HepG2 (cell line): ENCODE measurements at regions not wholly inside any gene's neighbourhood (a gene's known extent, or its start where the extent isn't known, plus 50 kb on each side); places are given as distances from the start of the nearest gene placed in this dataset.
A peak's percentile ranks its signal among the peaks of the same experiment; 100 is the strongest.

Experiments used
- DNMT3B ChIP-seq: conservative IDR thresholded peaks from 2 replicates; pipeline ENCODE4 v1.6.1; 2016; ENCODE audit warnings: missing biosample characterization, control low read depth
- EHMT2 ChIP-seq: fragments of 200-600 bp; sonication (generic); IDR thresholded peaks from 2 replicates; pipeline ENCODE4 v1.7.0; 2017; ENCODE audit warnings: antibody characterized with exemption, low read depth, low read length, borderline replicate concordance
- ETV5 ChIP-seq: IDR thresholded peaks from 2 replicates; pipeline ENCODE4 v1.6.1; 2018; ENCODE audit warnings: missing biosample characterization, missing genetic modification reagents, inconsistent platforms, borderline replicate concordance
- GATAD1 ChIP-seq: IDR thresholded peaks from 2 replicates; pipeline ENCODE4 v1.6.1; 2016; ENCODE audit warnings: missing genetic modification reagents, missing compliant biosample characterization
- JUN ChIP-seq: sonication (generic); formaldehyde crosslinking; IDR thresholded peaks from 2 replicates; pipeline ENCODE4 v1.4.0; 2020; ENCODE audit warnings: mild to moderate bottlenecking, missing genetic modification reagents
- KDM4B ChIP-seq: sonication (generic); formaldehyde crosslinking; IDR thresholded peaks from 2 replicates; pipeline ENCODE4 v1.4.0; 2020; ENCODE audit warnings: missing genetic modification reagents
- MEIS1 ChIP-seq: sonication (generic); formaldehyde crosslinking; IDR thresholded peaks from 2 replicates; pipeline ENCODE4 v1.9.0; 2021; ENCODE audit warnings: mild to moderate bottlenecking, missing genetic modification reagents, moderate library complexity, borderline replicate concordance
- MTF1 ChIP-seq: sonication (generic); formaldehyde crosslinking; IDR thresholded peaks from 2 replicates; pipeline ENCODE4 v1.5.0; 2020; ENCODE audit warnings: missing genetic modification reagents
- MXI1 ChIP-seq: IDR thresholded peaks from 3 replicates; pipeline ENCODE4 v1.6.1; 2012; ENCODE audit warnings: low read depth, low read length, inconsistent platforms, borderline replicate concordance
- NCOA2 ChIP-seq: sonication (generic); formaldehyde crosslinking; IDR thresholded peaks from 2 replicates; pipeline ENCODE4 v1.8.0; 2022; ENCODE audit warnings: inconsistent platforms
- PBX2 ChIP-seq: IDR thresholded peaks from 2 replicates; pipeline ENCODE4 v1.6.1; 2016; ENCODE audit warnings: control low read depth
- PTBP1 ChIP-seq: fragments of 200-400 bp; formaldehyde crosslinking; IDR thresholded peaks from 2 replicates; pipeline ENCODE4 v1.6.1; 2018; ENCODE audit warnings: low read length, low read depth; ENCODE audit not compliant: poor library complexity, severe bottlenecking
- SIN3B ChIP-seq: fragments of 150-350 bp; IDR thresholded peaks from 2 replicates; pipeline ENCODE4 v1.6.1; 2014; ENCODE audit warnings: low read length
- SRSF1 ChIP-seq: fragments of 200-400 bp; formaldehyde crosslinking; optimal IDR thresholded peaks from 2 replicates; pipeline ENCODE3; 2017; ENCODE audit warnings: mild to moderate bottlenecking, low read depth, low read length, moderate library complexity
- TEAD3 ChIP-seq: optimal IDR thresholded peaks from 2 replicates; pipeline ENCODE3; 2016; ENCODE audit warnings: borderline replicate concordance
- TEF ChIP-seq: sonication (generic); formaldehyde crosslinking; IDR thresholded peaks from 2 replicates; pipeline ENCODE4 v1.5.0; 2020; ENCODE audit warnings: missing genetic modification reagents
- ZBTB42 ChIP-seq: sonication (generic); formaldehyde crosslinking; IDR thresholded peaks from 2 replicates; pipeline ENCODE4 v1.5.0; 2020; ENCODE audit warnings: mild to moderate bottlenecking, missing genetic modification reagents
- ZFP36L1 ChIP-seq: sonication (generic); formaldehyde crosslinking; IDR thresholded peaks from 2 replicates; pipeline ENCODE4 v1.8.0; 2022; ENCODE audit warnings: mild to moderate bottlenecking, missing genetic modification reagents, moderate library complexity
- ZNF337 ChIP-seq: sonication (generic); formaldehyde crosslinking; IDR thresholded peaks from 2 replicates; pipeline ENCODE4 v1.5.1; 2020; ENCODE audit warnings: missing genetic modification reagents, low read depth, mild to moderate bottlenecking, borderline replicate concordance
- ZNF33A ChIP-seq: sonication (generic); formaldehyde crosslinking; IDR thresholded peaks from 2 replicates; pipeline ENCODE4 v1.5.1; 2020; ENCODE audit warnings: missing genetic modification reagents, mild to moderate bottlenecking, moderate library complexity, borderline replicate concordance
- ZNF724P ChIP-seq: sonication (generic); formaldehyde crosslinking; IDR thresholded peaks from 2 replicates; pipeline ENCODE4 v1.8.0; 2022; ENCODE audit warnings: missing genetic modification reagents, borderline replicate concordance
- ZSCAN22 ChIP-seq: sonication (generic); formaldehyde crosslinking; IDR thresholded peaks from 2 replicates; pipeline ENCODE4 v1.4.0; 2020; ENCODE audit warnings: mild to moderate bottlenecking, missing genetic modification reagents
- TF ChIP-seq, protein P1 (sequence below): sonication (generic); formaldehyde crosslinking; IDR thresholded peaks from 2 replicates; pipeline ENCODE4 v1.4.0; 2020; ENCODE audit warnings: missing genetic modification reagents, borderline replicate concordance
- TF ChIP-seq, protein P2 (sequence below): sonication (generic); formaldehyde crosslinking; IDR thresholded peaks from 2 replicates; pipeline ENCODE4 v1.8.0; 2022; ENCODE audit warnings: mild to moderate bottlenecking, missing genetic modification reagents, moderate library complexity

DNA sequence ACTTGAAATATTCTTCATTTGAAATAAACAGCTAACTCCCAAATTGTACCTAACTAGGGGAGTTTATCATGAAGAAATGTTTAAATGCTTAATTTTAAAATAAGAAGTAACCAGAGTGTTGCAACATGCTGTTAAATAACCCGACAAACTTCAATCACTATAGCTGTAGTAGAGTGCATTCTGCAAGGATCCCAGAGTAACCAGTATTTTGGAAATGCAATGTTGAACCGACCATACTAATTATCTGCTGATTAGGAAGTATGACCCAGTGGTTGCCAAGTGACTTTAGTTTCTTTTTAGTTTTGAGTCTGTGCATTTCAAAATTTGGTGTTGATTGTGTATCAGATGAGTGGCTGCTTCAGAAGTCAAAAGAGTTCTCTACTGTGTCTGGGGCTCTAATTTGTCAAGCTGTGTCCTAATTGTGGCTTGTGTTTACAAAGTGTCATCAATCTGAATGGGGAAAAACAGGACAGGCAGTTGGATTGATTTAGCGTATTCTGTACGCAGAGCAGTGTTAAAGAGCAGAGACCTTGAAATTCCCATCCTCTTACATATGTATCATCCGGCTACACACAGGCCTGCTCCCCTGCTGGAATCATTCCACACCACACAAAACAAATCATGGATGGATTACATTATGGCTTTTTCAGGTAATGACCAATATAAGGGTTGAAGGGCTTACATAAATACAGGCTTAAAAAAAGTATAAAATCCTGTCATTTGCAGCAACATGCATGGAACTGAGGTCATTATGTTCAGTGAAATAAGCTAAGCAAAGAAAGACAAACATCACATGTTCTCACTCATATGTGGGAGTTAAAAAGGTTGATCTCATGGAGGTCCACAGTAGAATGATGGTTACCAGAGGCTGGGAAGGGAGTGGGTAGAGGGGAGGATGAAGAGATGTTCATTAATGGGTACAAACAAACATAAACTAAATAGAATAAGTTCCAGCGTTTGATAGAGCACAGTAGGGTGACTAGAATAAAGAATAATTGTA lies 351.5 kb downstream of the KLF12 start (continued):
- no peak for TF ChIP-seq ZNF724P (CRISPR knock-in tag)
- TF ChIP-seq, protein P1, sequence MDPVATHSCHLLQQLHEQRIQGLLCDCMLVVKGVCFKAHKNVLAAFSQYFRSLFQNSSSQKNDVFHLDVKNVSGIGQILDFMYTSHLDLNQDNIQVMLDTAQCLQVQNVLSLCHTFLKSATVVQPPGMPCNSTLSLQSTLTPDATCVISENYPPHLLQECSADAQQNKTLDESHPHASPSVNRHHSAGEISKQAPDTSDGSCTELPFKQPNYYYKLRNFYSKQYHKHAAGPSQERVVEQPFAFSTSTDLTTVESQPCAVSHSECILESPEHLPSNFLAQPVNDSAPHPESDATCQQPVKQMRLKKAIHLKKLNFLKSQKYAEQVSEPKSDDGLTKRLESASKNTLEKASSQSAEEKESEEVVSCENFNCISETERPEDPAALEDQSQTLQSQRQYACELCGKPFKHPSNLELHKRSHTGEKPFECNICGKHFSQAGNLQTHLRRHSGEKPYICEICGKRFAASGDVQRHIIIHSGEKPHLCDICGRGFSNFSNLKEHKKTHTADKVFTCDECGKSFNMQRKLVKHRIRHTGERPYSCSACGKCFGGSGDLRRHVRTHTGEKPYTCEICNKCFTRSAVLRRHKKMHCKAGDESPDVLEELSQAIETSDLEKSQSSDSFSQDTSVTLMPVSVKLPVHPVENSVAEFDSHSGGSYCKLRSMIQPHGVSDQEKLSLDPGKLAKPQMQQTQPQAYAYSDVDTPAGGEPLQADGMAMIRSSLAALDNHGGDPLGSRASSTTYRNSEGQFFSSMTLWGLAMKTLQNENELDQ (CRISPR knock-in tag): no peak
- no peak for TF ChIP-seq MTF1
- TF ChIP-seq JUN (CRISPR knock-in tag): peak; percentile 39; the same call in 1 of the 2 replicates
- TF ChIP-seq GATAD1 (CRISPR knock-in tag): no peak
- TF ChIP-seq ZBTB42: no peak
- no peak for TF ChIP-seq ZNF337 (CRISPR knock-in tag)
- no peak for TF ChIP-seq TEF
- peak; percentile 23; the same call in 1 of the 2 replicates for TF ChIP-seq ETV5 (CRISPR knock-in tag)
- TF ChIP-seq EHMT2: no peak
- TF ChIP-seq ZNF33A (CRISPR knock-in tag): no peak
- peak; percentile 50 for TF ChIP-seq TEAD3
- no peak for TF ChIP-seq SIN3B
- no peak for TF ChIP-seq ZSCAN22 (CRISPR knock-in tag)
- no peak for TF ChIP-seq SRSF1
- TF ChIP-seq, protein P2, sequence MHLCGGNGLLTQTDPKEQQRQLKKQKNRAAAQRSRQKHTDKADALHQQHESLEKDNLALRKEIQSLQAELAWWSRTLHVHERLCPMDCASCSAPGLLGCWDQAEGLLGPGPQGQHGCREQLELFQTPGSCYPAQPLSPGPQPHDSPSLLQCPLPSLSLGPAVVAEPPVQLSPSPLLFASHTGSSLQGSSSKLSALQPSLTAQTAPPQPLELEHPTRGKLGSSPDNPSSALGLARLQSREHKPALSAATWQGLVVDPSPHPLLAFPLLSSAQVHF (CRISPR knock-in tag): no peak
- no peak for TF ChIP-seq MXI1
- no peak for TF ChIP-seq KDM4B
- TF ChIP-seq ZFP36L1: no peak
- no peak for TF ChIP-seq DNMT3B
- TF ChIP-seq PTBP1: no peak
- TF ChIP-seq MEIS1 (CRISPR knock-in tag): no peak
- TF ChIP-seq NCOA2 (CRISPR knock-in tag): no peak
- TF ChIP-seq PBX2 (CRISPR knock-in tag): no peak
